PC-9 (cell line): ENCODE measurements at regions not wholly inside any gene's neighbourhood (a gene's known extent, or its start where the extent isn't known, plus 50 kb on each side); places are given as distances from the start of the nearest gene placed in this dataset.

ENCODE experiments used
- BruUV-seq: library from RNA; stranded (reverse); fragments of 400-500 nt; replicated peaks from 2 replicates; lab custom pipeline; 2021; lab: Mats Ljungman, UMichigan
- CTCF ChIA-PET: fragments of 300-600 bp; sonication (Branson Sonifier 250); formaldehyde crosslinking; loops from one replicate; lab custom pipeline; 2022; ENCODE audit warnings: antibody characterized with exemption; lab: Charles Lee
- POLR2A ChIA-PET: fragments of 300-600 bp; sonication (Branson Sonifier 250); formaldehyde crosslinking; loops from one replicate; lab custom pipeline; 2022; ENCODE audit warnings: antibody characterized with exemption; ENCODE audit not compliant: unreplicated experiment; lab: Charles Lee
- DNase-seq, 2 experiments: peaks; one replicate each; pipeline versions ENCODE4 v3.0.0 to v3.0.0-alpha.2; 2015 to 2022; ENCODE audit warnings: mixed read lengths in 1 of 2
- H2AFZ ChIP-seq: fragments of 200-600 bp; sonication (generic); 2 replicates; pipeline ENCODE4 v1.8.1; 2017; ENCODE audit warnings: antibody characterized with exemption
- H3F3A ChIP-seq: fragments of 200-600 bp; sonication (generic); 2 replicates; pipeline ENCODE4 v1.8.1; 2017; ENCODE audit warnings: antibody characterized with exemption, mild to moderate bottlenecking, low read depth; ENCODE audit not compliant: insufficient read depth
- H3K27ac ChIP-seq: fragments of 200-600 bp; sonication (generic); 2 replicates; pipeline ENCODE4 v1.6.1; 2016; ENCODE audit warnings: mixed run types
- H3K27me3 ChIP-seq: fragments of 200-600 bp; sonication (generic); 2 replicates; pipeline ENCODE4 v1.6.1; 2016; ENCODE audit warnings: low read depth, mixed run types; ENCODE audit not compliant: insufficient read depth
- H3K36me3 ChIP-seq: fragments of 200-600 bp; sonication (generic); 2 replicates; pipeline ENCODE4 v1.6.1; 2016; ENCODE audit warnings: low read depth, mixed run types
- H3K4me1 ChIP-seq: fragments of 200-600 bp; sonication (generic); replicated peaks from 2 replicates; pipeline ENCODE4 v1.6.1; 2016; ENCODE audit warnings: mixed run types; ENCODE audit not compliant: insufficient read depth
- H3K4me2 ChIP-seq: fragments of 200-600 bp; sonication (generic); 2 replicates; pipeline ENCODE4 v1.6.1; 2017; ENCODE audit warnings: mixed run types
- H3K4me3 ChIP-seq: fragments of 200-600 bp; sonication (generic); 2 replicates; pipeline ENCODE4 v1.6.1; 2016; ENCODE audit warnings: mixed run types
- H3K79me2 ChIP-seq: fragments of 200-600 bp; sonication (generic); 2 replicates; pipeline ENCODE4 v1.6.1; 2017; ENCODE audit warnings: low read depth, mixed run types
- H3K9me2 ChIP-seq: fragments of 200-600 bp; sonication (generic); 2 replicates; pipeline ENCODE4 v1.8.1; 2017; ENCODE audit warnings: mild to moderate bottlenecking; ENCODE audit not compliant: insufficient read depth
- H3K9me3 ChIP-seq: fragments of 200-600 bp; sonication (generic); 2 replicates; pipeline ENCODE4 v1.8.1; 2016; ENCODE audit warnings: low read depth; ENCODE audit not compliant: insufficient read depth
- H4K20me1 ChIP-seq: fragments of 200-600 bp; sonication (generic); 2 replicates; pipeline ENCODE4 v1.8.1; 2017; ENCODE audit not compliant: insufficient read depth
- EZH2 ChIP-seq: fragments of 200-600 bp; sonication (generic); IDR thresholded peaks from 2 replicates; pipeline ENCODE4 v1.8.0; 2017; ENCODE audit warnings: antibody characterized with exemption, low read depth
- intact Hi-C: fragments of 100-400 bp; cut with micrococcal nuclease; formaldehyde crosslinking; loops from one replicate; pipeline ENCODE4 v1.10.0; 2022; ENCODE audit not compliant: unreplicated experiment
- TF ChIP-seq, protein P1 (sequence below): fragments of 200-600 bp; sonication (generic); conservative IDR thresholded peaks from 2 replicates; pipeline ENCODE4 v1.6.1; 2017; ENCODE audit warnings: mixed run types, antibody characterized with exemption, mild to moderate bottlenecking, moderate library complexity

DNA sequence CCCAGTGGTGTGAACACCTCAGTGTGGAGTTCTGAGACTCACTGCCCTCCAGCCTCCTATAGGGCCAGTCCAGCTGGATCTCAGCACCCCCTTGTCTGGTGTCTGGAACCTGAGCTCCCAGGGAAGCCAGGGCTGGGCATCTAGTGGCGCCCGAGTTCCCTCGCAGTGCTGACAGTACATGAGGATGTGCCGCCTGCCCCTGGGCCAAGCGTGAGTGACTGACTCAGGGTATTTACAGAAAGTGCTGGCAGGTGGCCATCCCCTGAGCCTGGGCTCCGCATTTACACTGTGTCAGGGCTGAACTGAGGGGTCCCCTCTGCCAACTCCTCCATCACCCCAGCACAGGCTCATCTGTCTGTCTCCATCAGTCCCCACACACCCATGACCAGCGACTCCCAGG, 185.3 kb downstream of the BRD1 start:
- CTCF ChIA-PET, result no interaction called here
- no peaks in the 10 kb centered on the region for H3K79me2 ChIP-seq

DNA sequence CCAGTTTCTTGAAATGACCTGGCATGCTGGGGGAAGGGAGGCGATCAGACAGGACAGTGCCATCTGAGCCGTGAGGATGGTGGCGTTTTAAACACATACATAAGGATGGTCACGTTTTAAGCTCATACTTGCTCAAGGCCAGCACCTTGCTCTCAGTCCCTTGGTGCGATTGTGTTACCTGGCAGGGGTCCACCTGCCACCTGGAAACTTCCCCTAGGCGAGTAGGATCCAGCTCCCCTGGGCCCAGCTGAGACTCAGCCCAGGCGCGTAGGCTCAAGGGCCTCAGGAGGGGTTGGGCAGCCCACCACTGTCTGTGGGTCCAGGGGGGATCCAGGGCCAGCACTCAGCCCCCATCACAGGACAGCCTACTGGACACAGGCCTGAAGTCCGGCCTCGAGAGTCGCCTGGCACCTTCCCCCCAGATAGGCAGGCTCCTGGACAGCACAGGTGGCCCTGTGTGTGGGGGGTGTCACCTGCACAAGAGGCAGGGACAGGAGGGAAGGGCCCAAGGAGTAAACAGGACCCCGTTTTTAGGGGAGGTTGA, 185.8 kb downstream of the BRD1 start:
- BruUV-seq, result no TSS peak
- H3K4me2 ChIP-seq, result no peak overlapping the region
- no peaks in the 10 kb centered on the region for H3K79me2 ChIP-seq
- intact Hi-C loops, result no loop called here
- POLR2A ChIA-PET, result no interaction called here
- H3K4me1 ChIP-seq, result no peaks in the 10 kb centered on the region
- peaks cover 57% of the 10 kb centered on the region for H3K27me3 ChIP-seq
- H3K9me2 ChIP-seq, result no peaks in the 10 kb centered on the region
- H4K20me1 ChIP-seq, result peaks cover 51% of the 10 kb centered on the region
- H3K4me3 ChIP-seq, result no peak overlapping the region
- H3K36me3 ChIP-seq, result no peaks in the 10 kb centered on the region
- no peak overlapping the region for H3K27ac ChIP-seq
- no peaks in the 10 kb centered on the region for H3F3A ChIP-seq
- no peak for TF ChIP-seq EZH2
- no peak for DNase-seq
- H3K9me3 ChIP-seq, result no peaks in the 10 kb centered on the region
- CTCF ChIA-PET, result no interaction called here
- H2AFZ ChIP-seq, result no peak overlapping the region

More for the DNA sequence above, 185.3 kb downstream of the BRD1 start:
- Histone ChIP-seq H4K20me1 (peaks cover 52% of the 10 kb centered on the region), H3K9me3 (no peaks in the 10 kb centered on the region), H3K36me3 (no peaks in the 10 kb centered on the region), H3K4me3 (no peak overlapping the region), H3K4me2 (no peak overlapping the region), H3K27me3 (peaks cover 52% of the 10 kb centered on the region), H2AFZ (no peak overlapping the region), H3K9me2 (no peaks in the 10 kb centered on the region), H3K27ac (no peak overlapping the region), H3F3A (no peaks in the 10 kb centered on the region), H3K4me1 (no peaks in the 10 kb centered on the region)
- DNase-seq, result no peak
- POLR2A ChIA-PET, result no interaction called here
- TF ChIP-seq, protein P1, sequence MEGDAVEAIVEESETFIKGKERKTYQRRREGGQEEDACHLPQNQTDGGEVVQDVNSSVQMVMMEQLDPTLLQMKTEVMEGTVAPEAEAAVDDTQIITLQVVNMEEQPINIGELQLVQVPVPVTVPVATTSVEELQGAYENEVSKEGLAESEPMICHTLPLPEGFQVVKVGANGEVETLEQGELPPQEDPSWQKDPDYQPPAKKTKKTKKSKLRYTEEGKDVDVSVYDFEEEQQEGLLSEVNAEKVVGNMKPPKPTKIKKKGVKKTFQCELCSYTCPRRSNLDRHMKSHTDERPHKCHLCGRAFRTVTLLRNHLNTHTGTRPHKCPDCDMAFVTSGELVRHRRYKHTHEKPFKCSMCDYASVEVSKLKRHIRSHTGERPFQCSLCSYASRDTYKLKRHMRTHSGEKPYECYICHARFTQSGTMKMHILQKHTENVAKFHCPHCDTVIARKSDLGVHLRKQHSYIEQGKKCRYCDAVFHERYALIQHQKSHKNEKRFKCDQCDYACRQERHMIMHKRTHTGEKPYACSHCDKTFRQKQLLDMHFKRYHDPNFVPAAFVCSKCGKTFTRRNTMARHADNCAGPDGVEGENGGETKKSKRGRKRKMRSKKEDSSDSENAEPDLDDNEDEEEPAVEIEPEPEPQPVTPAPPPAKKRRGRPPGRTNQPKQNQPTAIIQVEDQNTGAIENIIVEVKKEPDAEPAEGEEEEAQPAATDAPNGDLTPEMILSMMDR, result no peak
- no peak for TF ChIP-seq EZH2
- BruUV-seq, result no TSS peak
- intact Hi-C loops, result no loop called here

DNA sequence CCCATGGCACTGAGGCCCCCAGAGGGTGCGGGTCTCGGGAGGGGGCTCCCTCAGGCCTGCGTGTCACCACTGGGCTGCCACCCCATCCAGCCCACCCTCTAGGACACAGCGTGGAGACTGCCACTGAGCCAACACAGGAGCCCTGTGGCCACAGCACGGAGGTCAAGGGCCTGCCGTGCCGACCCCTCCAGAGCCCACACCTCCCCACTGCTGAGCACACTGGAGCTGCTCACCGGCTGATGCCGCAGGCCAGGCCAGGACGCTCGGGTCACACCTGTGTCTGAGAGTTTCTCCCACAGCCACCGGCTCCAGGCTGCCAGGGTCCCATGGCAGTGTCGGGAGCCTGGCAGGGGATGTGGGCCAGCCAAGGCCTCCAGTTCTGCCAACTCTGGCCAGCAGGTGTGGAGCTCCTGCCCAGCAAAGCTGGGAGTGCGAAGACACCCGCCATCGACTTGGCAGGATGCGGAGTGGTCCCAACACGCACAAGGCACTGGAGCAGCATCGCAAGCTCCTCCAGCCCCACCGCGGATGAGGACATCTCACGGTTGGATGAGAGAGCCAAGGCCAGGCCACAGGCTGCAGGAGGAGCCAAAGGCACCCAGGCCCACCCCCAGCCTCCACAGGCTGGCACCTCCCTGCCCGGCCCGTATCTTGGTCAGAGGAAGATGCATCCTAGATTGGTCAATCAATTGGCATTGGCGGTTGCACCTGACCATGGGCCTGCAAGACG, 187.1 kb downstream of the BRD1 start:
- no TSS peak for BruUV-seq

More for the DNA sequence above, 187.1 kb downstream of the BRD1 start:
- no peak overlapping the region for H3K4me2 ChIP-seq
- CTCF ChIA-PET, result no interaction called here
- H3K4me1 ChIP-seq, result no peaks in the 10 kb centered on the region
- intact Hi-C loops, result no loop called here
- no peak overlapping the region for H3K4me3 ChIP-seq
- peaks cover 64% of the 10 kb centered on the region for H3K27me3 ChIP-seq
- H3K9me3 ChIP-seq, result no peaks in the 10 kb centered on the region
- H3K9me2 ChIP-seq, result no peaks in the 10 kb centered on the region
- DNase-seq, result no peak
- no peak for TF ChIP-seq EZH2
- TF ChIP-seq, protein P1, result no peak
- no peak overlapping the region for H2AFZ ChIP-seq
- no peaks in the 10 kb centered on the region for H3K36me3 ChIP-seq
- peaks cover 51% of the 10 kb centered on the region for H4K20me1 ChIP-seq
- POLR2A ChIA-PET, result no interaction called here
- H3K79me2 ChIP-seq, result no peaks in the 10 kb centered on the region
- H3F3A ChIP-seq, result no peaks in the 10 kb centered on the region
- no peak overlapping the region for H3K27ac ChIP-seq
